DND-41 (cell line): ENCODE measurements at regions not wholly inside any gene's neighbourhood (a gene's known extent, or its start where the extent isn't known, plus 50 kb on each side); places are given as distances from the start of the nearest gene placed in this dataset.

Experiments
- EZH2 ChIP-seq: IDR thresholded peaks from 3 replicates; pipeline ENCODE4 v1.6.1; 2012; ENCODE audit warnings: borderline replicate concordance, low read depth, mild to moderate bottlenecking, moderate library complexity, low read length, inconsistent platforms; ENCODE audit not compliant: severe bottlenecking
- TF ChIP-seq, protein P1 (sequence below): IDR thresholded peaks from 2 replicates; pipeline ENCODE4 v1.5.1; 2012; ENCODE audit warnings: borderline replicate concordance, low read length, moderate library complexity, mild to moderate bottlenecking; ENCODE audit not compliant: poor library complexity, severe bottlenecking; ENCODE audit errors: extremely low read depth

DNA sequence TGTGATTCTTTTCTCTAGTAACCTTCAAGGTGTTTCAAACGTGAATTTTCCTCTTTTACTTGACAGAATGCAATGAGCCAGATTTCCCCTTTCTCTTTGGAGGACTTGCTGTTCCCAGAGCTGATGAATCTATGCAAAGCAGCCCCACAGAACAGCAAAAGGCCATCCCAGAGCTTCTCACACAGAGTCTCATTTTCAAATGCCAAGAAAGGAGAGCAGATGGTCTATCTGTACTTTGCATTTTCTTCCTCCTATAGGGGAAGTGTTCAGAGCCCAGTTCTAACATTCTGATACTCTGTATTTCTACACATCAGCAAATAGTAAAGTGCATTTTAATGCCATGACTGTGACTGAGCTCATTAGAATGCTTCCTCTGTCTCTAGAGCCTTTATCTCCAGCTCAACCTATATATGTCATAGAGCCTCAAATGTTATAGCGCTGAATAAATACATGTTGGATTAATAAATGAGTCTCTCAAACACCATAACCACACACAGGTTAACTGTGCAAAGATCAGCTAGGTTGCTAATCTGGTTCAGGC lies 81.8 kb upstream of the EYA4 start:
- TF ChIP-seq, protein P1, sequence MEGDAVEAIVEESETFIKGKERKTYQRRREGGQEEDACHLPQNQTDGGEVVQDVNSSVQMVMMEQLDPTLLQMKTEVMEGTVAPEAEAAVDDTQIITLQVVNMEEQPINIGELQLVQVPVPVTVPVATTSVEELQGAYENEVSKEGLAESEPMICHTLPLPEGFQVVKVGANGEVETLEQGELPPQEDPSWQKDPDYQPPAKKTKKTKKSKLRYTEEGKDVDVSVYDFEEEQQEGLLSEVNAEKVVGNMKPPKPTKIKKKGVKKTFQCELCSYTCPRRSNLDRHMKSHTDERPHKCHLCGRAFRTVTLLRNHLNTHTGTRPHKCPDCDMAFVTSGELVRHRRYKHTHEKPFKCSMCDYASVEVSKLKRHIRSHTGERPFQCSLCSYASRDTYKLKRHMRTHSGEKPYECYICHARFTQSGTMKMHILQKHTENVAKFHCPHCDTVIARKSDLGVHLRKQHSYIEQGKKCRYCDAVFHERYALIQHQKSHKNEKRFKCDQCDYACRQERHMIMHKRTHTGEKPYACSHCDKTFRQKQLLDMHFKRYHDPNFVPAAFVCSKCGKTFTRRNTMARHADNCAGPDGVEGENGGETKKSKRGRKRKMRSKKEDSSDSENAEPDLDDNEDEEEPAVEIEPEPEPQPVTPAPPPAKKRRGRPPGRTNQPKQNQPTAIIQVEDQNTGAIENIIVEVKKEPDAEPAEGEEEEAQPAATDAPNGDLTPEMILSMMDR = no peak
- no peak for TF ChIP-seq EZH2
